Stimulated activated CD4-positive, alpha-beta T cell treated with anti-CD3 and anti-CD28 coated beads, Interleukin-1b, Interleukin-23, amount 100 ng/mL, for 48 hours (primary cell): ENCODE measurements at regions not wholly inside any gene's neighbourhood (a gene's known extent, or its start where the extent isn't known, plus 50 kb on each side); places are given as distances from the start of the nearest gene placed in this dataset.

Experiments used
- DNase-seq: peaks from one replicate; pipeline ENCODE4 v3.0.0-alpha.2; 2020

DNA sequence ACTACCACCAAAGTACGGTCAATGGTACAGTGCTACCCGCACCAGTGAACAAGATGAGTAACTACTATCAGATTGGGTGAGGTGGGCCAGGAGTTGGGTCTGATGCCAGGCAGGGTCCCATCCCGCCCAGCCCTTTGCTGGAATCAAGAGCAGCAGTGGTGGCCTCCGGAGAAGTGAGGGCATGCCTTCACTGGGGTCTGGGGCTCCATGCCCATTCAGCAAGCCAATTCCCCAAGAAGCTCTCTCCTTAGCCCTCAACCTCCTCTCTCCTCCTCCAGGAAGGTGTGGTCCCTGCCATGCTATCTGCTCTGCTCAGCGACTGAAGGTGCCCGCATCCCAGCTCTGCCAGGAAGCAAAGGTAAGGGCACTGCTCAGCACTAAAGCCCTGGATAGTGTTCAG is 62.7 kb upstream of the CPLX2 start:
- no peak for DNase-seq

DNA sequence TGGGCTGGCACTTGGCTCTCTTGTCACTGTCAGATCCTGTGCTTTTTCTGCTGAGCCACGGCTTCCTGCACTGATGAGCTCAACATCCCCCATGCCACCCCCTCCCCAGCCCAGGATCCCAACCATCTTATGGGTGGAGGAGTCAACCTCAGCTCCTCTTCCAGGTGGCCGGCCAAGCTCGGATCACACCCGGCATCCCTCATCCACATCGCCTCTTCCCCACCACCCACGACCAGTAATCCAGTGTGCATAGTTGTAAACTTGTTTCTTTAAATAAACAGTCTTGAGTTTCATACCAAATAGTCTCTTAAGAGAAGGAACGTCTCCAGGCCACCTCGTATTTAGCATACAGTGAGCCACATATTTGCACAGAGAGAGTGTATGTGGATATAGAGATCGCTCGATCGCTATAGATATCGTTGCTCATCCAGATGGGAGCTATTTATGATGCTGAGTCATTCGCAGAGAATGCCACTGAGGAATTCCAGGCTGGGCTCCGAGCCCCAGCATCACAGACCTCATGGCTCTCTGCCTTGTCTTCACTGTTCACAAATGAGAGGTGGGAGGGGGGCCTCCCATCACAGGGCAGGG is 61.8 kb upstream of the CPLX2 start:
- DNase-seq: no peak

DNA sequence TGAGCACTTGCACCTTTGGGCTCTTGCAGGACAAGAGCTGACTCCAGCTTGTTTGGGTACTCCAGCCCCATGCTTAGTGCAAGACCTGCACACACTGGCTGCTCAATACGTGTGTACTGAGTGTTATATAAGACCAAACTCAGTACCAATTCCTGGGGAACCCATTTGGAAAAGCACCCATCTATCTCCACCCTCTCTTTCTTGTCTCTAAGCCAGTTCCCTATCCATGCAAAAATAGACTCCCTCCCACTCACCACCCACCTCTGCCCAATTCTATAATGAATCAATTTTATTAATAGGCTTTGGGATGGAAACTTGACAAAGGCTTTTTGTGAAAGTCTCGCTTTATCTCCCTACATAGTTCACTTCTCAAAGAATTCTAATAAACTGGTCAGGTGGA is 60.9 kb upstream of the CPLX2 start:
- DNase-seq: no peak

DNA sequence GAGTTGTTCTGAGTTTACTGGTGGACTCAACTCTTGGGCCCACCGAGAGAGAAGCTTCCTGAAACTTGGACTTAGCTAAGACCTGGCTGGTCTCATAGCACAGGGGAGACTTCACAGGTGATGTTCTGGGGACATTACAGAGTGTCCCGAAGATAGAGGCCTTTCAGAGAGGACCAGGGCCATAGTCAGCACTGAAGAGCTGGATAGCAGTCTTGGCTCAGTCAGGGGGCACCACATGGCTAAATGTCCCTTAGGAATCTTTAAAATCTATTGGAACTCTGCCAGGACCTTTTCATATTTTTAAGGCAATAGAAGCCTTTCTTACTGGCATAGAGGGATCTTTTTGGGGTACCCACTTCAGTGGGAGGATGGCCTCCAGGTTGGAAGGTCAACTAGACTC is 59.8 kb upstream of the CPLX2 start:
- DNase-seq: no peak

DNA sequence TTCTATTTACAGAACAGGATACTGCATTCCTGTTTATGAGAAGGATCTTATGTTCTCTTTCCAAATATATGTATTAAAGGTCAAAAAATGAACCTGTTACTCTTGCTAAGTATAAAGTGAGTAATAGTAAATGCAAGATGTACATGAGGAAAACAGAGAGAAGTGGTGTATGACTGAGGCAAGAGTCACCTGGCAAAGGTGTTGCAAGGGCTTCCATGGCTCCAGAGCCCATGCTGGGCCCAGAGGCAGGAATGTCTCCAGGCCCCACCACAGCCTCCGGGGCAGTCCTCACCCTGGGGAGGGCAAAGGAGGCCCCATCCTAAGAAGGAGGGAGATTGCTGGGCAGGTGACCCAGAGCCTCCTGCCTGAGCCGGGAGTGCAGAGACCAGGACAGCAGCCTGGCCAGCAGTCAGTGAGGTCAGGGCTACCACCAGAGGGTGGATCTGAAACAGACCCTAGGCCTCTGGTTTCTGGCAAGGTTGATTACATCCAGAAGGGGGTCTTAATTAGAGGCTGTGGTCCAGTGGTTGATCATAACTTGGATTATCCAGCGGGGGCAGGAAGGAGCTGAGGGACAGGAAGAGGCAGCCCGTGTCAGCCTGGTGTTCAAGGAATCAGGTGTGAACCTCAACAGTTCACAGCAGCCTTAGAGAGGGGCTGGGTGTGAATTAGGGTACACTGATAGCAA is 57.3 kb upstream of the CPLX2 start:
- no peak for DNase-seq

DNA sequence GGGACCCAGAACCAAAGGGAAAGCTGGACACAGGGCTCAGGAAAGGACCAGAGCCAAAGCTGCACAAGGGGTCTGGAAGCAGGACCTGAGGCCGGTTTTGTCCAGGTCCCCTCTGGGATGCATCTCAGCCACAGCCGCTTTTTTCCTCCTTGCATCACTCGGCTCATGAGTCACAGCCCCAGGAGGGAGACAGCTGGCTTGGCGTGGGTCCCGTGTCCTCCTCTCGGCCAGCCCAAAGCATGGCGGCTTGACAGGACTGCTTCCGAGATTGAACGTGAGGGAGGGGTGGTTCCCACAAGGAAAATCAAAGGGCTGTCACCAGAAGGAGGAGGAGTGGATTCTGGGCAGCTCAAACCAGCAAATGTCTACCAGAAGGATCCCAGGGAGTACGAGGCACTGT is 56.7 kb upstream of the CPLX2 start:
- no peak for DNase-seq

DNA sequence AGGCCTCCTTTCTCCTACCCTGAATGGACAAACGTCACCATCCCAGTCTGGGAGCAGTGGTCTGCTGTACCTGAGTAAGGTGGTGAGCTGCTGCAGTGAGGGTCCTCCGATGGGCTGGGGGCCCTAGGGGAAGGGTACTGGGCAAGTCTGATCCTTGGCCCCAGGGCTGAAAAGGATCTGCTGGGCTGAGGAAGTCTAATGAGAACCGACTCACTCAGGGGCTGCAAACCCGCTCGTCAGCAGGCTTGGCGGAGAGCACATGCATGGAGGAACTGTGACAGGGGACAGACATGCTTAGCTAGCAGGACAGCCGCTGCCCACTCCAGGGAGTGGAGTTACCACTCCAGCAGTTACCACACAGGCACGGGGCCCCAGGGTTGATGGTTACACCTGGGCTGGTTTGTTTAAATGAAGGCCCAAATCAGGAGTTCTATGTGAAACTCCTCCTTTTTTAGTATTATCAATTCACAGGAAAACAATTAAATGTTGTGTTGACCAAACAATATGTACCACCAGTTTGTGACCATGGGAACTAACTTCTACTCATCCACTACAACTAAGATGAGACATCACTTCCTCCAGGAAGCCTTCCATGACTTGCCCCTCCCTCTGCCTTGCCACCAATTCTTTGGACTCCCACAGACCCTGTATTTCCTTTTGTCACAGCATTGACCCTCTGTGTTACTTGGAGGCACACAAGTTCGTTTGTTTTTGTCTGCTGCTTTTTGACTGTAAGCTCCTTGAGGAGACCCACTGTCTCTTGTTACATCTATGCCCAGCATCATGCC is 56.1 kb upstream of the CPLX2 start:
- DNase-seq: no peak

DNA sequence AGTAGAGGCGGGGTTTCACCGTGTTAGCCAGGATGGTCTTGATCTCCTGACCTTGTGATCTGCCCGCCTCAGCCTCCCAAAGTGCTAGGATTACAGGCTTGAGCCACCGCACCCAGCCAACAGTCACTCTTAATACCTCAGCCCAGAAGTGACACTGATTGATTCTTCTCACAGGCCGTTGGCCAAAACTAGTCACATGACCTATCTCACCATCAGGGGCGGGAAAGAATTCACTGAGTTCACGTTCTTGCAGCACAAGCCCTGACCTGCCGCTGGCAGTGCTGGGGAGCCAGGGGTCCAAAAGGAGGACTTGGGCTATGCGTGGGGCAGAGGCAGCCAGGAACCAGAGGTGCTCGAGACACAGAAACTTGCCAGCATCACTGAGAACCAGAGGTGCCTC is 55.0 kb upstream of the CPLX2 start:
- no peak for DNase-seq

DNA sequence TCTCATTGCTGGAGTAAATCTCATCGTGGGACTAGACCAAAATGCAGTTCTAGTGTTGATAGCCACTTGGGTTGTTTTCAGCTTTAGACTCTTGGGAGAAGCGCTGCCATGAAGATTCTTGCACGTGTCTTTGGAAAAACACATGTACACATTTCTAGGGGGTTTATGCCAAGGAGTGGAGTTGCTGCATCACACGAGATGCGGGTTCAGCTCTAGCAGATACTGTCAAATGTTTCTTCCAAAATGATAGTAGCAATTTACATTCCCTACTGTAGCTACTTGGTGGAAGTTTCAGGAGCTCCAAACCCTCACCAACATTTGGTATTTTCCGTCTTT is 52.3 kb upstream of the CPLX2 start:
- DNase-seq: no peak

DNA sequence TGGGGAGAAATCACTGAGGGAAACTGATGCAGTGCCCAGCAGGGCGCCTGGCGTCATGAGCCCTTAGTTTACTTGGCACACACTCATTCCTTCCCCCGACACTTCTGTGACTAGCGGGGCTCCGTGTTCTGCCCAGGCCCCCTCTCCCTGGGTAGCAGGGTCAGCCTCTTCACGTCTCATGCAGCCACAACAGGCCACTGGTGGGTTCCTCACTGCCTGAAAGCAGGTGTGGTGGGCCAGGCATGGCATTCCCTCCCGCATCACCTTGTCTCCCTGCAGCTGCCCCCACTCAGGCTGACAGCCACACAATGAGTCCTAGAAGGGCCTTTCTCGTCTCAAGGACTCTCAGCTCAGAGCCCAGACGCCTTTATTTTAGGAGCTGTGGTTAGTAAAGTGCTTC is 51.1 kb upstream of the CPLX2 start:
- DNase-seq: no peak
